ENCODE measurements at regions not wholly inside any gene's neighbourhood (a gene's known extent, or its start where the extent isn't known, plus 50 kb on each side); places are given as distances from the start of the nearest gene placed in this dataset.

DNA sequence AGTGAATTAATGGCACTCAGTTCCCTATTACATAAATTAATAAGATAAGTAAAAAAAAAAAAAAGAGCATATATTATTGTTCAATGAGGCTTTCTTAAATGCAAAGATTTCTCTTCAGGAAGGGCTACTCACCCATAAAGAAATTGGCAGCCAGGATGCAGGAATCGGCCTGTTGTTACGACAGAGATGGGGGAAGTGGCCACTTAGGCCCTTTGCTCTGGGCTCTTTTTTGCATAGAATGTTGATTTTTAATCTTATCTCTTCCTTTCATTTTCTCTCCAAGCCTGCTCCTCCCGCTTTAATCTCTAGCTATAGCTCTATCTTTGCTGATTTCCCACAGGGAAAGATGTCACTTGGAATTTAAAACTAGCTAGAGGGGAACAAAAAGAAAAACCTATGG is 391.8 kb upstream of the CRIM1 start:
- H3F3A ChIP-seq (ENCODE audit: low read depth), result no peaks in the 10 kb centered on the region

GRCh38 chr2:35963357-35963756 is 392.2 kb upstream of the CRIM1 start:
- no peak for TF ChIP-seq CTCF (conservative IDR thresholded peaks at IDR 0.05; ENCODE audit: low read length)
- Histone ChIP-seq H3K9ac (ENCODE audit: low read depth, low read length, poor library complexity, severe bottlenecking) (no peak overlapping the region), H2AFZ (ENCODE audit: low read length) (no peak overlapping the region), H3K27me3 (ENCODE audit: insufficient read depth, low read length, poor library complexity, severe bottlenecking) (no peaks in the 10 kb centered on the region), H3K4me3 (ENCODE audit: low read length, poor library complexity, severe bottlenecking) (no peak overlapping the region), H4K20me1 (ENCODE audit: insufficient read depth, low read length, poor library complexity, severe bottlenecking) (no peaks in the 10 kb centered on the region), H3K79me2 (ENCODE audit: insufficient read depth, low read length) (no peaks in the 10 kb centered on the region), H3K4me2 (ENCODE audit: low read depth, low read length, poor library complexity, severe bottlenecking) (no peak overlapping the region), H3K36me3 (ENCODE audit: insufficient read depth, low read length) (no peaks in the 10 kb centered on the region), H3K4me1 (ENCODE audit: insufficient read depth, low read length, poor library complexity, severe bottlenecking) (no peaks in the 10 kb centered on the region), H3K9me2 (replicated peaks; ENCODE audit: low read depth, low read length) (no peaks in the 10 kb centered on the region), H3F3A (ENCODE audit: low read depth) (no peaks in the 10 kb centered on the region), H3K9me3 (ENCODE audit: insufficient read depth, low read depth, low read length) (no peaks in the 10 kb centered on the region)

More for the DNA sequence above, 391.8 kb upstream of the CRIM1 start:
- Histone ChIP-seq H3K9me2 (replicated peaks; ENCODE audit: low read depth, low read length) (no peaks in the 10 kb centered on the region), H4K20me1 (ENCODE audit: insufficient read depth, low read length, poor library complexity, severe bottlenecking) (no peaks in the 10 kb centered on the region), H3K9ac (ENCODE audit: low read depth, low read length, poor library complexity, severe bottlenecking) (no peak overlapping the region), H2AFZ (ENCODE audit: low read length) (no peak overlapping the region), H3K79me2 (ENCODE audit: insufficient read depth, low read length) (no peaks in the 10 kb centered on the region), H3K4me3 (ENCODE audit: low read length, poor library complexity, severe bottlenecking) (no peak overlapping the region), H3K27me3 (ENCODE audit: insufficient read depth, low read length, poor library complexity, severe bottlenecking) (no peaks in the 10 kb centered on the region), H3K9me3 (ENCODE audit: insufficient read depth, low read depth, low read length) (no peaks in the 10 kb centered on the region), H3K4me1 (ENCODE audit: insufficient read depth, low read length, poor library complexity, severe bottlenecking) (no peaks in the 10 kb centered on the region), H3K4me2 (ENCODE audit: low read depth, low read length, poor library complexity, severe bottlenecking) (no peak overlapping the region), H3K36me3 (ENCODE audit: insufficient read depth, low read length) (no peaks in the 10 kb centered on the region)
- TF ChIP-seq EZH2phosphoT487 (IDR thresholded peaks at IDR 0.05; ENCODE audit: borderline replicate concordance) (no peak), CTCF (conservative IDR thresholded peaks at IDR 0.05; ENCODE audit: low read length) (no peak)

GRCh38 chr2:35962585-35963146 is 392.9 kb upstream of the CRIM1 start:
- Histone ChIP-seq H3K4me1 (ENCODE audit: insufficient read depth, low read length, poor library complexity, severe bottlenecking) (no peaks in the 10 kb centered on the region), H3F3A (ENCODE audit: low read depth) (no peaks in the 10 kb centered on the region), H3K9me3 (ENCODE audit: insufficient read depth, low read depth, low read length) (no peaks in the 10 kb centered on the region), H2AFZ (ENCODE audit: low read length) (no peak overlapping the region), H3K27me3 (ENCODE audit: insufficient read depth, low read length, poor library complexity, severe bottlenecking) (no peaks in the 10 kb centered on the region), H3K9me2 (replicated peaks; ENCODE audit: low read depth, low read length) (no peaks in the 10 kb centered on the region), H3K79me2 (ENCODE audit: insufficient read depth, low read length) (no peaks in the 10 kb centered on the region), H3K36me3 (ENCODE audit: insufficient read depth, low read length) (no peaks in the 10 kb centered on the region), H4K20me1 (ENCODE audit: insufficient read depth, low read length, poor library complexity, severe bottlenecking) (no peaks in the 10 kb centered on the region), H3K4me2 (ENCODE audit: low read depth, low read length, poor library complexity, severe bottlenecking) (no peak overlapping the region), H3K9ac (ENCODE audit: low read depth, low read length, poor library complexity, severe bottlenecking) (no peak overlapping the region), H3K4me3 (ENCODE audit: low read length, poor library complexity, severe bottlenecking) (no peak overlapping the region)
- no peak for TF ChIP-seq EZH2phosphoT487 (IDR thresholded peaks at IDR 0.05; ENCODE audit: borderline replicate concordance)
- no peak for TF ChIP-seq CTCF (conservative IDR thresholded peaks at IDR 0.05; ENCODE audit: low read length)
